Activated CD4-positive, alpha-beta T cell treated with anti-CD3 and anti-CD28 coated beads, Interleukin-2, amount 50 U/mL, for 1 hour (primary cell): ENCODE measurements at regions not wholly inside any gene's neighbourhood (a gene's known extent, or its start where the extent isn't known, plus 50 kb on each side); places are given as distances from the start of the nearest gene placed in this dataset.
"Not testable (repeated sequence)": the region's sequence is repeated elsewhere in the genome, so short reads cannot be mapped to it uniquely, and the experiment has no call there.

Experiments
- DNase-seq: peaks from one replicate; pipeline ENCODE4 v3.0.0-alpha.2; 2020

DNA sequence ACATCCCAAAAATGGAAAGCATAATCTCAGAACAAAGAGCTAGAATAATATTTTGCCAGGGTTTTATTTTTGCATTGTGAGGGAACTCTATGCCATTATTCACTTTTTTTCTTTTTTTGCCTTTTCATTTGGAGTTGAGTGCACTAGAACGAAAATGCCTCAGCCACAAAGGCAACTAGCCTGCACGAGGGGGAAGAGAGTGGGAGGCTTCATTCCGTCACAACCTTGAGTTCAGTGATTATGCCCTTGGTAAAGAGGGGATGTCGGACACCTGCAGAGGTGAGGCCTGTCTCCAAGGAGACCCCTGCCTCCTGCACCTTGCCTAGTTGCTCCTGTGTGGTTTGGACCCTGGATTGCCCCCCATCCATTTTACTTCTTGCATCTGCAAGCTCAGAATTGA, 232.7 kb downstream of the TEX36 start:
- DNase-seq, result no peak

DNA sequence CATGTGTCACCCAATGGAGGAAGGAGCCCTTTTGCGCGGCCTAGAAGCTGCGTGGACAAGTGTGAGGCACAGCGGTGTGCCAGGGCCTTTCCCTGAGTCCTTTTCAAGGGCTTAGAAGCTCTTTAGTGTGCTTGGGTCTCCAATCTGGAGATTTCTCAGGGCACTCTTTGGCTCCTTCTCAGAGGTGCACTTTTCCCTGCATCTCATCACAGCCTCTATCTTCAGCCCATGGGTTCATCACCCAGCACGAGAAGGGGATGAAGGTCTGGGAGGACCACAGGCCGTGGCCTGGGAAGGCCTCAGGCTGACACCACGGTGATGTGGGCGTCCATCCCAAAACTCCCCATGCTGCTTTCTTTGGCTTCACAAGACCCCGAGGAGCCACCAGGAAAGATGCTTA, 233.4 kb downstream of the TEX36 start:
- no peak for DNase-seq

DNA sequence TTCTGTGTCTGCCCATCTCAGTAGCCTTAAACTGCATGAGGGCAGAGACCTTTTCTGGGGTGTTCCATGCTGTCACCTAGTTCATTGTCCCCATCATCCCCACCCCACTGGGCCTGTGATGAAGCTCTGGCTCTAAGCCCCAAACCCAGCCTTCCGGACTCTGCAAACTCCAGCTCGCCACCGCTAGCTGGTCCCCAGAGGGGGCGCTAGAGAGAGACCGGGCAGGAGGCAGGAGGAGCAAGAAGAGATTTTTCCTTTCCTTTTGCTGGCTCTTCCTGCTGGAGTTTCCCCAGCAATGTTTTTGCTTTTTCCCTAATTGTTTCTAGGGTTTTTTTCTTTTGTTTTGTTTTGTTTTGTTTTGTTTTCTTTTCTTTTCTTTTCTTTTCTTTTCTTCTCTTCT, 234.4 kb downstream of the TEX36 start:
- no peak for DNase-seq

DNA sequence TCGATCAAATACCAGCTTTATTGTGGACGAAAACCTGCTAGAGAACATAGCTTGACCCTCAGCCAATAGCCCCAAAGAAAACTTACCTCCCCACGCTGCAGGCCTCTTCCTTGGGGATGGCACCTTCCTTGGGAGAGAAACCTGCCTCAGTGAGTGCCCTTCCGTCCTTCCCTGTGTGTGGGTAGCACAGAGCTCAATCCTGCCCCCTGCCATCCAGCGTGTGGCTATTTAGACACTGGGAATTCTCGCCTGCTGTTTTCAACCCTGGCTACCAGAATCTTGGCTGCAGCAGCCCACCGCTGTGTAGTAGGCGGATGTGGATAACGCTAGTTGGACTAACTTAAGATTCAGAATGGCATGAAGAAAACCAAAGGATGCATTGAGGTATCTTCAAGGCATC, 238.2 kb downstream of the TEX36 start:
- no peak for DNase-seq

DNA sequence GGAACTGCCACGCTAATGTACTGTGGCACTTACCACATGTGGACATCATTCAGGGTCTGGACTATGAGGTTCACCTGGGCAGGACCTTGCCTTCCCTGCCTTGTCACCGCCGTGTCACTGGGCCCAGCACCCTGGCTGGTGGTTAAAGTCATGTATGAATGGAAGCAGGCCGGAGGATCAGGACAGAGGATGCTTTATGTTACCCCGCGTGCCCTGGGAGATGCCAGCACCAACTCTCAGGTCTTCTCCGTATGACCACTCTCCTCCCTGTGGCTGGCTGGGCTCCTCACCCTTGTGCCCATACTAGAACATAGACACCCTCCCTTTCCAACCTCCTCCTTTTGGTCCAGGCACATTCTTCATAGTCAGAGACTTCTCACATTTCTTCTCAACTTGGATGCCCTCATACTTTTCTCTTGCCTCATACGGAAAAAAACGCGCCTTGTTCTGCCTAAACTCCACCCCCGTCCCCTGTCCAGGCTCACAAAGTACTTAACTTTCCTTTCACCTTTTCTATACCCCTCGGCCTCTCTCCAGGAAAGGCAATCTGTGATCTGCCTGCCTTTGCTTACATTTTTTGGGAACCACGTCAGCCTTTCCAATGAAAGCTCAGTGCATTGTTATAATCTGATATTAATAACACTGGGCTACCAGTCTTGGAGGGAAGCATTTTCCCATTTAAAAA, 240.0 kb downstream of the TEX36 start:
- DNase-seq, result no peak

DNA sequence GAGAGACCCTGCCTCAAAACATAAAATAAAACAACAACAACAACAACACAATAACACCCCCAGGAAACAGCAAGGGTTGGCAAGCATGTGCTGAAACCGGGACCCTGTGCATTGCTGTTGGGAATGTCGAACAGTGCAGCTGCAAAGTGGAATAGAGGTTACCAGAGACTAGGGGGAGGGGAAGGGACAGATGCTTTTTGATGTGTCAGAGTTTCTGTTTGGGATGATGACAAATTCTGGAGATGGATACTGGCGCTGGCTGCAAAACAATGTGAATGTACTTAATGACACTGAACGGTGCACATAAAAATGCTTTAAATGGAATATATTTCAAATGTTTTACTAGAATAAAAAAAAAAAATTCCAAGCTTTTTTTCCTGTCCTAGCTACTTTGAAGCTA, 241.8 kb downstream of the TEX36 start:
- DNase-seq, result no peak

DNA sequence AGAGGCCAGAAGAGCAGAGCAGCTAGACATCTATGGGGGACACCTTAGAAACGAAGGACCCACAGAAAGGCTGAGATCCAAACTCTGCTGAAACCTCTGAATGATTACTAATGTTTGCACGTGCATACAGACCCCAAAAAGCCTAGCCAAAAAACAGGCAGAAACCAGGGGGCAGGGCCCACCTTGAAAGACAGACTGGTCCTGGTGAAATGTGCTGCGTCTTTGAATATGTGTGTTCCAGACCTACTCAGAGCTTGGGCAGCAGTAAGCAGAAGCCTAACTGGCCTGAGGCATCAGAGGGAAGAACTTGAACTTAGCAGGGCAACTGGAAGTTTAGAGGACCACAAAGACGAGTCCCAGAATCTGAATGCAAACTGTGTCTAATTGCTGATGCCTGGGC, 251.8 kb downstream of the TEX36 start:
- DNase-seq, result no peak

DNA sequence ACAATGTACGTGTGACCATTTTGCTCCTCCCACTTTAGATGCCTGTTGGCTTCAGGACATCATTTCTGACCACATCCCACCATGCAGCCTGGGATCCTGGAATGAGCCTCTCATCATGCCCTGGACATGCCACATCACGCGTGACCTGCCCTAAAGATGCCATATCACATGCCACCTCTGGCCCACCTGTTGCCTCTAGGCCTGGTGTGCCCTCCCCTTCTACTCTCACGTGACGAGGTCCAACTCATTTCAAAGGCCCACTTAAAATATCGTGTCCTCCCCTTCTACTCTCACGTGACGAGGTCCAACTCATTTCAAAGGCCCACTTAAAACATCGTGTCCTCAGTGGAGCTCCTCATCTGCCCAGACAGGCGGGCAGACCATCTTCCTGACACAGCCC, 254.9 kb downstream of the TEX36 start:
- no peak for DNase-seq

DNA sequence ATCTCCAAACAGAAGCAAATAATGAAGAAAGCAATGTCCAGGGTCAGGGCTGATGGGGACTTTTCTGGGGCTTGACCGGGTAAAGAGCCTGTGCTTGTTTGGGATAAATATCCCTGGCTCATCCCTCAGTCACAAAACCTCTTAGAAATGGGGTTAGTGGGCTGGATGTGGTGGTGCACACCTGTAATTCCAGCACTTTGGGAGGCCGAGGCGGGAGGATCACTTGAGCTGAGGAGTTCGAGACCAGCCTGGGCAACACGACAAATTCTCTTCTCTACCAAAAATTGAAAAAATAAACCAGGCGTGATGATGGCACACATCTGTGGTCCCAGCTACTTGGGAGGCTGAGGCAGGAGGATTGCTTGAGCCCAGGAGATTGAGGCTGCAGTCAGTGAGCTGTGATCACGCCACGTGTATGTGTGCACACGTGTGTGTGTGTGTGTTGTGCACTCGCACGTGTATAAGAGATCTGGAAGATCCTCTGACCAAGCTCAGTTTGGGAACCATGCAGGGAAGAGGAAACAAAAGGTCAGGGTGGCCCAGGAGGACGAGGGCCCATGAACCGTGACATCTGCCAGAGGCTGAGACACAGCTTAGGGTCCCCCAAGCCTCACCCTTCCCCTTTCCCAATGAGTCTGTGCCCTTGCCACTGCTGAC, 258.6 kb downstream of the TEX36 start:
- DNase-seq, result no peak

DNA sequence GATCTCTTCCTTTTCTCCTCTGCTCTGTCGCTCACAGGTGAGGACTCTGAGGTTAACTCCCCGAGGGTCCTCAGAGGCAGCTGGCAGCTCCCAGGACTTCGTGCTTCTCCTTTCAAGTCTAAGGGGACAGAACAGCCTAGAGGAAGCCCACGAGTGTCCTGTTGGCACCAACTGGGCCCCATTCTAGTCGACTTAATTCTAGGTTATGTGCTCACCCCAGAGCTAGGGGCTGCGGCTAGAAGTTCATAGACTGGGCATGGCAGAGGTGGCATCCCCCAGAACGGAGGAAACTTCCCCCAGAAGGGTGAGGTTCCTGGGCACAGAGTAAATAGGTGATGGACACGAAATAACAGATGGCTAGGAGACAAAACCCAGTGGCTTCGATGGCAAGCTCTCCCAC, 259.4 kb downstream of the TEX36 start:
- no peak for DNase-seq

DNA sequence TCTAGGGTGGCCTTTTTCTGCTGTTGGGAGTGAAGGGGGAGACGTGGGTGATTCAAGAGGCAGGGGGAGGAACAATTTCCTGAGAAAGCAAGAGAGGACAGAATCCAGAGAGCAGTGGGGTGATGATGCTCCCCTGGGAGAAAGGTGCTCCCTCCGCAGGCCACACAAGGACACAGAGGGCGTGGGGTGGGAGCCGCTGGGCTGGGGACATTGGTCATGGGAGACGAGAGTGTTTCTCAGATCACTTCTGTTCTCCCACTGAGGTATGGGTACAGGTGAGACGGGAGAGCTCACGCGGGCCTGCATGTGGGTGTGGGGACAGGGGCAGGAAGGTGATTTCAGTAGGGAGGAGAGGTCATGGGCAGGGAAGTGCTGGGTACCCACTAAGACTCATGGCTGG, 259.5 kb upstream of the CTBP2 start:
- DNase-seq, result no peak

DNA sequence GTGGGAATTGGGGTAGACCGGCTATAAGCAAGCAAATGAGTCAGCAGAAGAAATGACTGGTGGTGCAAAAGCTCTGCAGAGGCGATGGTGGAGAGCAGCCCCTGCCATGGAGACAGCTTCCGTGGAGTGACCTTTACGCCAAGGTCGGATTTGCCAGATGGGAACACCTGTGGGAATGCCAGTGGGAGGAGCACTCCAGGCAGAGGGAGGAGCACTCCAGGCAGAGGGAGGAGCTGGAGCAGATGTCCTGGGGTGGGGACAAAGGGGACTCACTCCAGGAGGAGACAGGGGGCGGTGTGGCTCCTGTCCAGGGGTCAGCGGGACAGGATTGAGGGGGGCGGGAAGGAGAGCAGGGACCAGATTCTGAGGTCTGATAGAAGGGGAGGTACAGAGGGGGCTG, 258.8 kb upstream of the CTBP2 start:
- DNase-seq, result no peak

DNA sequence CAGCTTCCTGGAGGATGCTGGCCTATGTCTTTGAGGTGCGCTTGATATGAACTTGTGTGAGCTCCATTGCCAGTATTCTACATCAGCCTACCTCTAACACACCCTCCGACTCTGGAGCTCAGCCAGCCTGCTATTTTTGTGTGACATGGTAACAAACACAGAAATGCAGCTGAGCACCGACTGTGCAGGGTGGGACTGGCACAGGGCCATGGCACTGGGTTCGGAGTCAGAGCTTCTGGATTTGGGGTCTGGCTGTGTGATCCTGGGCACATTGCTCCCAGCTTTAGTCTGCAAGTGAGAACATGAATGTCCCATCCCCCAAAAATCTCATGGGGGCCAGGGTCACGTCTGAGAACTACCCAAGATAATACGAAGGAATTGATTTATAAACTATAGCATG, 257.2 kb upstream of the CTBP2 start:
- no peak for DNase-seq

DNA sequence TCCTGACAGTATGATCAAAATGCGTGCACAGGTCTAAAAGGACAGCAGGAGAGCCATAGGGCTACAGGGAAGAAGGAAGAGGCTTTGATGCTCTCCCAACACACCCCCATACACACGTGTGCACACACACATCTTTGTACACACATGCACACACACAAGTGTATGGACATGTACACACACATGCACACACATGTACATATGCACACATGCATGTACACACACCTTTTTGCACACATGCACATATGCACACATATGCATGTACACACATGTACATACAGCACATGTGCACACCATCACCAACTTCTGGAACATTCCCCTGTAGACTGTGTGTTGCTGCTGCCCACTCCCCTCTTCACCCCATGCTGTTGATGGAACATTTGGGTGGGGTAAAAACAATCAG, 255.6 kb upstream of the CTBP2 start:
- DNase-seq, result no peak

DNA sequence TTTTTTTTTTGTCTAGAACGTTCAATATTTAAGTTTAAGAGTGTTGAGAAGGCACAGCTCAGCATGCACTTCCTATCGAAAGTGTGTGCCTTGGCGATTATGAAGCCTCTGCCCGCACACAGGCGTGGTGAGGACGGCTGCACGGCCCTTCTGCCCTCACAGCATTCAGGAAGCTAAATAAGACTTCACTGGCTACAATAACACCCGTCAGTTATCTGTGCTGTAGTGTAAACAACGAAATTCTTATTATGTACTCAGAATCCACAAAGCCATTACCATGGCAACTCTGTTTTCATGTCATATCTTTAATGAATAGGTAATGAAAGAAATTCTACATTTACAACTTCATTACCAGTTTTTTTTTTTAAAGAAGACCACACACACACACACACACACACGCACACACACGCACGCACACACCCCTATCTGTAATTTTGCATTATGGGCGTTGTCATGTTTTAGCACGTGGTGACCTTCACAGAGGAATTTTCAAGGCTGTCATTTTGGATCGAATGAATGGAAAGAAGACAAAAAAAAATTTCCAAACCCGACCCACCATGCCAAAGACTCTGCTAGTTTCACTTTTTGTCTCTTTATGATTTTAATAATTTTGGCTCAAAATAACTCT, 254.8 kb upstream of the CTBP2 start:
- DNase-seq, result no peak

DNA sequence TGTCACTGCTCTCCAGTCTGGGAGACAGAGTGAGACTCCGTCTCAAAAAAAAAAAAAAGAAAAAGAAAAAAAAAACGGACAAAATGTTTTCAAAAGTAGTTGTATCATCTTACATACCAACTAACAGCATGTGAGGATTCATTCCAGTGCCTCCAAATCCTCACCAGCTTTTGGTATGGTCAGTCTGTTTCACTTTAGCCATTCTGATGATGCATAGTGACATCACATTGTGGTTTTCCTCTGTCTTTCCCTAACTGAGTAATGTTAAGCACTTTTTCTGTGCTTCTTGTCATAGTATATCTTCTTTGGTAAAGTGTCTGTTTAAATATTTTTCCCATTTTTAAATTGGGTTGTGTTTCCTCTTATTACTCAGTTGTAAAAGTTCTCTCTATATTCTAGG, 251.4 kb upstream of the CTBP2 start:
- no peak for DNase-seq

DNA sequence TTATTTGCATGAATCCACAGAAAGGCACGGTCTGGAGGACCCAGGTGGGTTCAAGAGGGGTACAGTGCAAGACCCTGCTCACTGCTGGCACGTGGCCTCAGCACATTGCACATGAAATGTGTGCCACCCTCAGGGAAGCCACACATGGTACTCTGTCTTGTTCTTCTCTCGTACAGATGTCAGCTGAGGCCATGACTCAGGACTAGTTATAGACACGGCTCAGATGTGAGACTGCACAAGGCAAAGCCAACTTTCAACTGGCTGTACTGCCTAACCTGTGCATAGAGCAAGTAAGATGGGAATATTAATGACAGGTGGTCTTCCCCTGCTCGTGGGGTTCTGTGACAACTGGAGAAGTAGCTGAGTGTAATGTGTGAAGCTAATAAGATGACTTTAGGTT, 249.4 kb upstream of the CTBP2 start:
- DNase-seq, result no peak

DNA sequence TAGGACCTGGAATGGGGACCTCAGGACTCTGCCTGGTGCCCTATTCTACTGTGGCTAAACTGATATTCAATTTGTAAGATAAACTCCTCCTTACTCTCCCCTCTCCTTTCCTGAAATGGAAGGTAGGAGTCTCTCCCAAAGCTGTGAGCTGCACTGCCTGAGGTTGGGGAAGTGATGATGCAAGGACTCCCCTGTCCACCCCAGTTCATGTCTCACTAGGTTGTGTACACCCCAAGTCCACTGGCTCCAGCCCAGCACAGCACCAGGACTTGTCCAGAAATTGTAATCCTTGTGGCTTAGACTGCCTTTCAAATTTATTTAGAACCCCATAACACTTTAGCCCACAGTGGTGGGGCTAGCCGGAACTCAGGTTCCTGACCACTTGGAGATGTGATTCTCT, 247.2 kb upstream of the CTBP2 start:
- no peak for DNase-seq

DNA sequence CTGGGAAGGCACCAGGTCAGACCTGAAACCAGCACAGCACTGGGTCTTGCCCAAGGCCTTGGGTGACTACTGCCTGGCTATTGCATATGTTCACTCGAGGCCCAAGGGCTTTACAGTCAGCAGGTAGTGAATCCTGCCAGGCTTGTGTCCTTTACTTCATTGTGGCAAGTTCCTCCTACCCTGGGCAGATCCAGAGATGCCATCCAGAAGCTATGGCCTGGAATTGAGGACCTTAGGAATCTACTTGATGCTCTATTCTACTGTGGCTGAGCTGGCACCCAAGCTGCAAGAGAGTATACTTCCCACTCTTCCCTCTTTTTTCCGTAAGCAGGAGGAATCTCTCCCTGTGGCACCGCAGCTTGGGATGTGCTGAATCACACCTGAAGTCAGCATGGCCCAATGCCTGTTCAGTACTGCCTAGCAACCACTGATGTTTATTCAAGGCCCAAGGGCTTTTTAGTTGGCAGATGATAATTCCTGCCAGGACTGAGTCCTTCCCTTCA, 246.7 kb upstream of the CTBP2 start:
- no peak for DNase-seq

DNA sequence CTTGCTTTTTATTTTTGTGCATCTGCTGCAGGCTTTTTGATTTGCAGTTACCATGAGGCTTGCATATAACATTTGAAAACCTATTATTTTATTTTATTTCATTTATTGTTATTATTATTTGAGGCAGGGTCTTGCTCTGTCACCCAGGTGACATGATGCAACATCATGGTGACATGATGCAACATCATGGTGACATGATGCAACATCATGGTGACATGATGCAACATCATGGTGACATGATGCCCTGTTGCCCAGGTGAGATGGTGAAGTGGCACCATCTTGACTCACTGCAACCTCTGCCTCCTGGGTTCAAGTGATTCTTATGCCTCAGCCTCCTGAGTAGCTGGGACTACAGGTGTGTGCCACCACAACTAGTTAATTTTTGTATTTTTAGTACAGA, 244.5 kb upstream of the CTBP2 start:
- not testable (repeated sequence) for DNase-seq

DNA sequence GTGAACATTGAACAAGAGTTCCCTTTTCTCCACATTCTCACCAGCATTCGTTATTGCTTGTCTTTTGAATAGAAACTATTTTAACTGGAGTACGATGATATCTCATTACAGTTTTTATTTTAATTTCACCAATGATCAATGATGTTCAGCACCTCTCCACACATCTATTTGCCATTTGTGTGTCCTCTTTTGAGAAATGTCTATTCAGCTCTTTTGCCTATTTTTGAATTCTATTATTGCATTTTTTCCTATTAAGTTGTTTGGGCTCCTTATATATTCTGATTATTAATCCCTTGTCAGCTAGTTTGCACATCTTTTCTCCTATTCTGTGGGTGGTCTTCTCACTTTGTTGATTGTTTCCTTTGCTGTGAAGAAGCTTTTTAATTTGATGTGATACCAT, 241.1 kb upstream of the CTBP2 start:
- no peak for DNase-seq

DNA sequence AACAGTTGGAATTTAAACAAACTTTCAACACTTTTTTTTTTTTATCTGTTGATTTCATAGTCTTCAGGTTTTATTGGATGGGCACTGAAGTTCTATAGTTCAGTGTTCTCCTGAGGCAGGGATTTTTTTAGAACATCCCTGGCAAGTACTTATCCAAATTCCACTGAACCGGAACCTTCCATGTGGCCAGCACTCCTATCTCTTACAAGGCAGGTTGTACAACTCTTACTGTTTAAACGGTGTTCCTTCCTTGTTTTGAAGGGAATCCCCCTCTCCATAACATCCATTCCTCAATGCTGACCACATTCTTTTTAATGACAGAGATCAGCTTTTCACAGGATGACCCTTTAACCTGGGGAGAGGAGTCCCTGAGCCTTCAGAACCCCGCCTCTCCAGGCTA, 238.9 kb upstream of the CTBP2 start:
- no peak for DNase-seq

DNA sequence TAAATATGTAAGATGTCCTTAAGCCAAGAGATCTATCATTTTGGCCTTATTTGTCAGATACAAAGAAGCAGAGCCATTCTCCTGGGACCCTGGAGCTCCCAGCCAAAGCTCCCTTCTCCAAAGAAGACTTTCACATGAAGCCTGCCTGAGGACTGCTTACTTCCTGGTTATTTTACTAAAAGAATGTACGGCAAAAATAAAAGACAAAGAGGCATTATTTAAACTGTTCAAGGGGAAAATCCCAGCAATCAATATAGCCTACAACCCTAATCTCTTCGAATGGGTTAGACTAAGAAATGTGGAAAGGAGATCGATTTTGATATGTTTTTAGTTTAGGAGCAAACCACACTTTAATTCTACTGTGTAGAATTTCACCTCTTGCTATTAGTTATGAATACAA, 237.9 kb upstream of the CTBP2 start:
- no peak for DNase-seq

DNA sequence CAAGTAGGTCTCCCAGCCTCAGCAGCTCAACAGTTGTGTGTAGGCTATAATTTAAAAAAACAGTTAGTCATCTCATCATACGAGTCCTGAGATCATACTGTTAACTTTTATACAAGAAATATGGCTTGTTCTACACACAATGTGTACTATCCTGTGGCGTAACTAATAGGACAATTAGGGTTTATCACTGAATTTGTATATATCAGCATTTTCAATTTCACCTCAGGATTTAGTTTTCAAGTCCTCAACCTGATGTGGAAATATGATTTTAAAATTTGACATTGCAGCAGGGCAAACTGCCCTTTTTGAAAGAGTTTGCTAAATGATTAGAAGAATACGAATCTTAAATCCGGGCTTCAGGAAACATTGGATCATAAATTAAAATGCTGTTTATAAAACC, 237.2 kb upstream of the CTBP2 start:
- no peak for DNase-seq

DNA sequence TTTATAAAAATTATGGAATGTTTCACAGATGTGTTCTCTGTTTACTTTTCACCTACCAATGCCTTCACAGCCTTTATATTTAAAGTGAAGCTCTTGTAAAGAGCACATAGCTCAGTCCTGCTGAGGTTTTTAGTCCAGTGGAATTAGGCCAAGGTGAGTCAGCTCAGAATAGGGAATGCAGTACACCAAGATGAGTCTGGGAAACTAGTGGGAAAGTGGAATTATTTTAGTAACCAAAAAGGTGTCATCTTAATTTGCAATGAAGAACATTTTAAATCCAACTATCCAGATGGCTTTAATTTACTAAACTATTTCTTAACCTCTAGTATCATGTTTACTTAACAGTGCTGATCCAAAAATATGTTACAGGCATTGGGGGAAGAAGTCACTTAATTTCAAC, 236.3 kb upstream of the CTBP2 start:
- DNase-seq, result no peak
